H1 (cell line): ENCODE measurements at regions not wholly inside any gene's neighbourhood (a gene's known extent, or its start where the extent isn't known, plus 50 kb on each side); places are given as distances from the start of the nearest gene placed in this dataset.

Experiments used
- CTCF ChIA-PET: fragments of 300-600 bp; sonication (Branson Sonifier 250); formaldehyde crosslinking; loops from one replicate; lab custom pipeline; 2021; ENCODE audit not compliant: partially characterized antibody; lab: Charles Lee
- POLR2A ChIA-PET: fragments of 300-600 bp; sonication (Branson Sonifier 250); formaldehyde crosslinking; loops from one replicate; lab custom pipeline; 2021; ENCODE audit warnings: inconsistent platforms; ENCODE audit not compliant: partially characterized antibody; lab: Charles Lee
- DNase-seq, 2 experiments: peaks; one replicate each; pipeline versions ENCODE4 v3.0.0 to v3.0.0-alpha.2; 2010 to 2022; ENCODE audit warnings: low spot score in 2 of 2, low read depth in 1 of 2, mixed read lengths in 1 of 2
- FAIRE-seq: peaks from 2 replicates; lab custom pipeline; 2011; peaks lifted over from hg19 to GRCh38; lab: Jason Lieb, UNC
- H2AFZ ChIP-seq: 2 replicates; pipeline ENCODE4 v1.8.1; 2012; ENCODE audit warnings: low read length, inconsistent platforms
- H2AK5ac ChIP-seq: 2 replicates; pipeline ENCODE4 v1.6.1; 2013; ENCODE audit warnings: low read depth, low read length
- H2BK120ac ChIP-seq: replicated peaks from 2 replicates; pipeline ENCODE3; 2013; ENCODE audit warnings: low read depth, low read length, inconsistent platforms
- H2BK12ac ChIP-seq: 2 replicates; pipeline ENCODE4 v1.6.1; 2013; ENCODE audit warnings: low read depth, low read length
- H2BK15ac ChIP-seq: 2 replicates; pipeline ENCODE4 v1.6.1; 2013; ENCODE audit warnings: low read length
- H2BK20ac ChIP-seq: 2 replicates; pipeline ENCODE4 v1.6.1; 2013; ENCODE audit warnings: low read length
- H2BK5ac ChIP-seq: 2 replicates; pipeline ENCODE4 v1.6.1; 2013; ENCODE audit warnings: low read depth, low read length
- H3K14ac ChIP-seq: 2 replicates; pipeline ENCODE4 v1.6.1; 2013; ENCODE audit warnings: inconsistent platforms; ENCODE audit not compliant: insufficient read length
- H3K18ac ChIP-seq: 2 replicates; pipeline ENCODE4 v1.6.1; 2013; ENCODE audit warnings: low read length; ENCODE audit errors: extremely low read depth
- H3K23ac ChIP-seq: 2 replicates; pipeline ENCODE4 v1.6.1; 2013; ENCODE audit warnings: inconsistent platforms; ENCODE audit not compliant: insufficient read length
- H3K23me2 ChIP-seq: 2 replicates; pipeline ENCODE4 v1.6.1; 2013; ENCODE audit warnings: low read depth, low read length
- H3K27ac ChIP-seq: 2 replicates; pipeline ENCODE4 v1.6.1; 2011; ENCODE audit warnings: low read depth, low read length, inconsistent platforms
- H3K27me3 ChIP-seq, 4 experiments: replicated peaks in 1 of 4; 1 replicate in 1 of 4; 2 replicates in 3 of 4; pipeline versions ENCODE4 v1.6.1 to v1.8.1; 2011 to 2013; ENCODE audit warnings: low read length in 3 of 4, mild to moderate bottlenecking in 3 of 4, inconsistent platforms in 2 of 4, mixed read lengths in 2 of 4, moderate library complexity in 1 of 4; ENCODE audit not compliant: control insufficient read depth in 3 of 4, insufficient read depth in 3 of 4; ENCODE audit errors: extremely low read depth in 1 of 4
- H3K36me3 ChIP-seq, 4 experiments: 2 replicates each; pipeline versions ENCODE4 v1.6.1 to v1.8.1; 2011 to 2013; ENCODE audit warnings: mild to moderate bottlenecking in 4 of 4, low read length in 3 of 4, moderate library complexity in 2 of 4, control low read depth in 1 of 4, inconsistent platforms in 1 of 4; ENCODE audit not compliant: insufficient read depth in 4 of 4, control insufficient read depth in 2 of 4
- H3K4ac ChIP-seq: replicated peaks from 2 replicates; pipeline ENCODE3; 2013; ENCODE audit warnings: low read length, low read depth, mixed read lengths, inconsistent platforms; ENCODE audit not compliant: insufficient read length
- H3K4me1 ChIP-seq, 4 experiments: replicated peaks in 1 of 4; 1 replicate in 1 of 4; 2 replicates in 3 of 4; pipeline versions ENCODE4 v1.6.1 to v1.8.1; 2011 to 2013; ENCODE audit warnings: low read length in 3 of 4, inconsistent platforms in 2 of 4, mixed read lengths in 1 of 4; ENCODE audit not compliant: insufficient read depth in 4 of 4, control insufficient read depth in 3 of 4
- H3K4me2 ChIP-seq, 2 experiments: 2 replicates each; pipeline versions ENCODE4 v1.6.1 to v1.8.1; 2011 to 2013; ENCODE audit warnings: low read depth in 2 of 2, low read length in 2 of 2, control low read depth in 1 of 2, inconsistent platforms in 1 of 2, mild to moderate bottlenecking in 1 of 2; ENCODE audit not compliant: insufficient read depth in 1 of 2
- H3K4me3 ChIP-seq, 4 experiments: fragments of 200-600, 300-600 bp in 1 of 4; sonication (generic), shearing (Covaris generic), sonication (Bioruptor Twin) in 1 of 4; 2 replicates each; pipeline versions ENCODE4 v1.5.1 to v1.8.1; 2011 to 2016; ENCODE audit warnings: low read length in 4 of 4, low read depth in 3 of 4, control low read depth in 2 of 4, inconsistent platforms in 2 of 4, mild to moderate bottlenecking in 2 of 4, mixed read lengths in 1 of 4, moderate library complexity in 1 of 4; ENCODE audit not compliant: insufficient read depth in 2 of 4; ENCODE audit errors: extremely low read depth in 1 of 4
- H3K56ac ChIP-seq: replicated peaks from 2 replicates; pipeline ENCODE3; 2013; ENCODE audit warnings: low read depth, mild to moderate bottlenecking, mixed read lengths, low read length, inconsistent platforms; ENCODE audit not compliant: insufficient read length
- H3K79me1 ChIP-seq: 2 replicates; pipeline ENCODE4 v1.6.1; 2013; ENCODE audit warnings: low read depth, low read length, control low read depth
- H3K79me2 ChIP-seq, 2 experiments: 2 replicates each; pipeline versions ENCODE4 v1.6.1 to v1.8.1; 2012 to 2013; ENCODE audit warnings: low read length in 2 of 2, mild to moderate bottlenecking in 2 of 2, inconsistent platforms in 1 of 2; ENCODE audit not compliant: insufficient read depth in 2 of 2, control insufficient read depth in 1 of 2
- H3K9ac ChIP-seq, 4 experiments: replicated peaks in 1 of 4; 1 replicate in 1 of 4; 2 replicates in 3 of 4; pipeline versions ENCODE4 v1.6.1 to v1.8.1; 2011 to 2013; ENCODE audit warnings: low read depth in 3 of 4, low read length in 3 of 4, control low read depth in 2 of 4, mild to moderate bottlenecking in 2 of 4, moderate library complexity in 2 of 4, inconsistent platforms in 1 of 4; ENCODE audit errors: extremely low read depth in 1 of 4
- H3K9me3 ChIP-seq, 2 experiments: 2 replicates each; pipeline versions ENCODE4 v1.6.1 to v1.8.1; 2012 to 2013; ENCODE audit warnings: mild to moderate bottlenecking in 2 of 2, moderate library complexity in 2 of 2, control low read depth in 1 of 2, inconsistent platforms in 1 of 2, low read depth in 1 of 2, low read length in 1 of 2, mixed read lengths in 1 of 2; ENCODE audit not compliant: insufficient read depth in 2 of 2
- H4K20me1 ChIP-seq, 2 experiments: replicated peaks in 1 of 2; 2 replicates each; pipeline versions ENCODE3 to v1.8.1; 2011 to 2013; ENCODE audit warnings: inconsistent platforms in 2 of 2, low read length in 2 of 2, mild to moderate bottlenecking in 1 of 2; ENCODE audit not compliant: insufficient read depth in 2 of 2, control insufficient read depth in 1 of 2
- H4K5ac ChIP-seq: 2 replicates; pipeline ENCODE4 v1.6.1; 2013; ENCODE audit warnings: low read length, low read depth, mixed read lengths, inconsistent platforms; ENCODE audit not compliant: insufficient read length
- H4K8ac ChIP-seq: 2 replicates; pipeline ENCODE4 v1.8.0; 2013; ENCODE audit warnings: mild to moderate bottlenecking, moderate library complexity, low read length, inconsistent platforms; ENCODE audit not compliant: insufficient read depth; ENCODE audit errors: extremely low read depth
- H4K91ac ChIP-seq: replicated peaks from 2 replicates; pipeline ENCODE3; 2013; ENCODE audit warnings: low read length, mixed read lengths, inconsistent platforms; ENCODE audit not compliant: insufficient read length
- CBX5 ChIP-seq: fragments of 300-800, 300-1000 bp; sonication (generic); IDR thresholded peaks from 2 replicates; pipeline ENCODE4 v1.7.1; 2016; ENCODE audit warnings: antibody characterized with exemption, low read length, low read depth
- CTBP2 ChIP-seq: IDR thresholded peaks from 2 replicates; pipeline ENCODE4 v1.7.0; 2011; ENCODE audit warnings: borderline replicate concordance, mild to moderate bottlenecking, moderate library complexity, mixed read lengths, low read length; ENCODE audit not compliant: insufficient read depth, insufficient read length
- RXRA ChIP-seq: IDR thresholded peaks from 2 replicates; pipeline ENCODE4 v1.6.1; 2011; ENCODE audit warnings: low read depth, mild to moderate bottlenecking, low read length, moderate library complexity; ENCODE audit not compliant: insufficient read depth
- SAP30 ChIP-seq: fragments of 300-600 bp; sonication (generic); IDR thresholded peaks from 2 replicates; pipeline ENCODE4 v1.7.1; 2012; ENCODE audit warnings: low read length, moderate library complexity, mild to moderate bottlenecking, inconsistent platforms; ENCODE audit not compliant: insufficient read depth, insufficient replicate concordance
- SP2 ChIP-seq: IDR thresholded peaks from 2 replicates; pipeline ENCODE4 v1.6.1; 2012; ENCODE audit warnings: mild to moderate bottlenecking, low read length, inconsistent platforms
- WGBS, 2 experiments: shearing (Covaris generic) in 1 of 2; methylation state at CpG; one replicate each; pipeline versions ENCODE4 v1.1.6 to v1.1.7; 2013 to 2015; ENCODE audit warnings: low lambda C conversion rate in 2 of 2, mixed read lengths in 2 of 2, inconsistent platforms in 1 of 2, low coverage in 1 of 2, missing lambda C conversion rate in 1 of 2; ENCODE audit not compliant: insufficient replicate concordance in 2 of 2, insufficient coverage in 1 of 2, insufficient read length in 1 of 2; ENCODE audit errors: extremely low coverage in 1 of 2, missing lambda C conversion rate in 1 of 2; 5-methylcytosine and 5-hydroxymethylcytosine counted together

DNA sequence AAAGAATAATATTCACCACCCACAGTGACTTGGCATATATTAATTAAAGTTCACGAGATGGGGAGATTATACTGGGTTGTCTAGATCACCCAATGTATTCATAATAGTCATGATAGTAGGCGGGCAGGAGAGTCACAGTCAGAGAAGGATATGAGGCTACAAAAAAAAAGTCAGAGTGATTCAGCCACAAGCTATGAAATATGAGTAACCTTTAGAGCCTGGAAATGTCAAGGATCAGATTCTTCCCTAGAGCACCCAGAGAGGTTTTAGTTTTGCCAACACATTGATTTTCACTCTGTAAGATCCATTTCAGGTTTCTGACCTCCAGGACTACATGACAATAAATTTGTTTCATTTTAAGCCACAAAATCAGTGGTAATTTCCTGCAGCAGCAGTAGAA, 501.9 kb downstream of the GABRG1 start:
- Histone ChIP-seq H3K4me3 (no peak overlapping the region), H3K9ac (no peak overlapping the region), H3K36me3 (no peaks in the 10 kb centered on the region), H2BK20ac (no peak overlapping the region), H4K8ac (no peak overlapping the region), H3K14ac (no peak overlapping the region), H3K27me3 (no peaks in the 10 kb centered on the region), H2BK5ac (no peak overlapping the region), H2BK15ac (no peak overlapping the region), H3K23me2 (no peaks in the 10 kb centered on the region), H4K20me1 (no peaks in the 10 kb centered on the region), H3K4ac (no peak overlapping the region), H2BK120ac (no peak overlapping the region), H3K27ac (no peak overlapping the region), H4K91ac (no peak overlapping the region), H3K79me2 (no peaks in the 10 kb centered on the region), H2AFZ (no peak overlapping the region), H3K56ac (no peak overlapping the region), H3K9me3 (no peaks in the 10 kb centered on the region), H3K18ac (no peak overlapping the region), H2BK12ac (no peak overlapping the region), H3K79me1 (no peaks in the 10 kb centered on the region), H3K4me1 (no peaks in the 10 kb centered on the region), H3K23ac (no peak overlapping the region), H2AK5ac (no peak overlapping the region), H4K5ac (no peak overlapping the region), H3K4me2 (no peak overlapping the region)
- FAIRE-seq (no peak), DNase-seq (no peak)
- ChIA-PET CTCF (interaction anchor here (0.6 kb wide), 1 partner anchor 1491 kb away, joined by 4 read pairs; no protein-coding TSS in a partner anchor), POLR2A (no interaction called here)
- TF ChIP-seq SAP30 = no peak
- TF ChIP-seq CBX5 = no peak
- no peak for TF ChIP-seq CTBP2
- TF ChIP-seq SP2 = no peak
- TF ChIP-seq RXRA = no peak
- 94% methylated on average over 2 of the region's 2 CpGs; no CpG with 5 or more reads in 1 of the 2 experiments for WGBS, 2 experiments
